GM12878 (cell line): ENCODE measurements at regions not wholly inside any gene's neighbourhood (a gene's known extent, or its start where the extent isn't known, plus 50 kb on each side); places are given as distances from the start of the nearest gene placed in this dataset.

Source experiments
- ATAC-seq: fragments of 200-7000 bp; cut with Tn5 transposase; 3 replicates; pipeline ENCODE4 v1.9.1; 2020; ENCODE audit warnings: mild to moderate bottlenecking, moderate library complexity
- BruUV-seq: library from RNA; stranded (reverse); fragments of 400-500 nt; replicated peaks from 2 replicates; lab custom pipeline; 2021; lab: Mats Ljungman, UMichigan
- CTCF ChIA-PET: fragments of 300-600 bp; sonication (Branson Sonifier 250); formaldehyde crosslinking; extraction: SDS; loops from one replicate; lab custom pipeline; 2021; ENCODE audit warnings: inconsistent platforms; lab: Yijun Ruan, JAX
- POLR2A ChIA-PET: fragments of 350-600 bp; formaldehyde crosslinking; extraction: SDS; loops from one replicate; lab custom pipeline; 2021; ENCODE audit warnings: inconsistent platforms; lab: Charles Lee
- RAD21 ChIA-PET: fragments of 300-600 bp; sonication (Branson Sonifier 250); formaldehyde crosslinking; loops from one replicate; lab custom pipeline; 2023; ENCODE audit warnings: antibody characterized with exemption; ENCODE audit not compliant: unreplicated experiment; lab: Charles Lee
- SMC1A ChIA-PET: fragments of 300-600 bp; sonication (Branson Sonifier 250); formaldehyde crosslinking; loops from one replicate; lab custom pipeline; 2023; ENCODE audit not compliant: unreplicated experiment, uncharacterized antibody; lab: Charles Lee
- DNase-seq: peaks from one replicate; pipeline ENCODE4 v3.0.0-alpha.2; 2011; ENCODE audit warnings: low read depth, low spot score
- FAIRE-seq: peaks from 3 replicates; lab custom pipeline; 2011; peaks lifted over from hg19 to GRCh38; lab: Jason Lieb, UNC
- H2AFZ ChIP-seq: 2 replicates; pipeline ENCODE4 v1.6.0; 2011; ENCODE audit warnings: low read depth, low read length, control low read depth; ENCODE audit not compliant: control insufficient read depth
- H3K27ac ChIP-seq: 2 replicates; pipeline ENCODE4 v1.5.1; 2011; ENCODE audit warnings: control low read depth; ENCODE audit not compliant: control insufficient read depth, insufficient read depth
- H3K27me3 ChIP-seq, 2 experiments: replicated peaks in 1 of 2; 2 replicates each; pipeline versions ENCODE4 v1.6.0 to v1.6.1; 2011; ENCODE audit warnings: low read length in 1 of 2; ENCODE audit not compliant: control insufficient read depth in 2 of 2, insufficient read depth in 2 of 2
- H3K36me3 ChIP-seq, 2 experiments: 2 replicates each; pipeline ENCODE4 v1.5.1; 2011; ENCODE audit warnings: low read length in 1 of 2; ENCODE audit not compliant: control insufficient read depth in 2 of 2, insufficient read depth in 2 of 2
- H3K4me1 ChIP-seq: 2 replicates; pipeline ENCODE4 v1.6.1; 2011; ENCODE audit warnings: mild to moderate bottlenecking, low read length, moderate library complexity, mixed read lengths; ENCODE audit not compliant: control insufficient read depth, insufficient read depth
- H3K4me2 ChIP-seq: 2 replicates; pipeline ENCODE4 v1.6.0; 2011; ENCODE audit warnings: control low read depth; ENCODE audit not compliant: control insufficient read depth, insufficient read depth
- H3K4me3 ChIP-seq: fragments of 200-600 bp; sonication (generic); 2 replicates; pipeline ENCODE4 v1.5.1; 2016
- H3K79me2 ChIP-seq: 2 replicates; pipeline ENCODE4 v1.6.0; 2011; ENCODE audit warnings: low read length; ENCODE audit not compliant: control insufficient read depth, insufficient read depth
- H3K9ac ChIP-seq: 2 replicates; pipeline ENCODE4 v1.8.0; 2011; ENCODE audit warnings: low read length, control low read depth, mixed read lengths; ENCODE audit not compliant: control insufficient read depth, insufficient read depth
- H3K9me3 ChIP-seq: replicated peaks from 3 replicates; pipeline ENCODE4 v1.5.1; 2011; ENCODE audit warnings: mild to moderate bottlenecking, low read length; ENCODE audit not compliant: control insufficient read depth, insufficient read depth
- H4K20me1 ChIP-seq: 2 replicates; pipeline ENCODE4 v1.6.0; 2011; ENCODE audit not compliant: control insufficient read depth, insufficient read depth
- CBX3 ChIP-seq: fragments of 200-600 bp; sonication (generic); IDR thresholded peaks from 2 replicates; pipeline ENCODE4 v1.6.1; 2016; ENCODE audit warnings: low read depth, borderline replicate concordance
- CHD1 ChIP-seq: IDR thresholded peaks from 2 replicates; pipeline ENCODE4 v1.6.1; 2012; ENCODE audit warnings: low read depth, low read length, improper control_type of control experiment
- EGR1 ChIP-seq, 2 experiments: IDR thresholded peaks; 1 replicate in 1 of 2; 2 replicates in 1 of 2; pipeline ENCODE4 v1.6.1; 2011 to 2012; ENCODE audit warnings: low read depth in 2 of 2, low read length in 2 of 2, borderline replicate concordance in 1 of 2, mild to moderate bottlenecking in 1 of 2, moderate library complexity in 1 of 2
- MXI1 ChIP-seq: fragments of 150-350 bp; IDR thresholded peaks from 2 replicates; pipeline ENCODE4 v1.6.1; 2011; ENCODE audit warnings: low read depth, mild to moderate bottlenecking, inconsistent platforms, low read length, improper control_type of control experiment
- NR2C1 ChIP-seq: fragments of 450-650 bp; IDR thresholded peaks from 2 replicates; pipeline ENCODE4 v1.6.1; 2017; ENCODE audit warnings: antibody characterized with exemption, mild to moderate bottlenecking, moderate library complexity
- POLR2A ChIP-seq: IDR thresholded peaks from 2 replicates; pipeline ENCODE4 v1.6.1; 2011; ENCODE audit warnings: low read depth, mild to moderate bottlenecking, low read length
- RELA ChIP-seq: fragments of 450-650 bp; IDR thresholded peaks from 2 replicates; pipeline ENCODE4 v1.8.0; 2014; ENCODE audit warnings: borderline replicate concordance; ENCODE audit not compliant: partially characterized antibody
- SMARCA5 ChIP-seq: fragments of 450-650 bp; IDR thresholded peaks from 2 replicates; pipeline ENCODE4 v1.6.1; 2017; ENCODE audit warnings: mild to moderate bottlenecking
- SRF ChIP-seq, 2 experiments: IDR thresholded peaks; 2 replicates each; pipeline ENCODE4 v1.6.1; 2011; ENCODE audit warnings: low read depth in 2 of 2, low read length in 2 of 2, mild to moderate bottlenecking in 1 of 2, moderate library complexity in 1 of 2
- STAT1 ChIP-seq: fragments of 450-650 bp; conservative IDR thresholded peaks from 2 replicates; pipeline ENCODE4 v1.6.1; 2014; ENCODE audit warnings: antibody characterized with exemption, mild to moderate bottlenecking
- TBL1XR1 ChIP-seq: IDR thresholded peaks from 2 replicates; pipeline ENCODE4 v1.6.1; 2012; ENCODE audit warnings: low read depth, low read length, improper control_type of control experiment
- YBX1 ChIP-seq: fragments of 450-650 bp; IDR thresholded peaks from 2 replicates; pipeline ENCODE4 v1.6.1; 2016; ENCODE audit warnings: antibody characterized with exemption
- ZNF622 ChIP-seq: fragments of 450-650 bp; IDR thresholded peaks from 2 replicates; pipeline ENCODE4 v1.6.1; 2017; ENCODE audit warnings: mild to moderate bottlenecking, inconsistent platforms
- ZZZ3 ChIP-seq: IDR thresholded peaks from 2 replicates; pipeline ENCODE4 v1.6.1; 2011; ENCODE audit warnings: low read depth; ENCODE audit not compliant: control insufficient read depth, insufficient read length
- WGBS: methylation state at CpG from one replicate; pipeline ENCODE4 v1.1.6; 2016; ENCODE audit warnings: low lambda C conversion rate; ENCODE audit not compliant: insufficient replicate concordance, insufficient coverage; ENCODE audit errors: missing lambda C conversion rate; 5-methylcytosine and 5-hydroxymethylcytosine counted together
- in situ Hi-C: fragments of 300-500 bp; cut with MboI; formaldehyde crosslinking; loops from 9 replicates; pipeline ENCODE4 v1.14.3; 2018; ENCODE audit warnings: mixed read lengths
- intact Hi-C: fragments of 100-400 bp; cut with micrococcal nuclease; formaldehyde crosslinking; loops from one replicate; pipeline ENCODE4 v1.14.2; 2022; ENCODE audit not compliant: unreplicated experiment
- TF ChIP-seq, protein P1 (sequence below): fragments of 450-650 bp; formaldehyde crosslinking; IDR thresholded peaks from 2 replicates; pipeline ENCODE4 v1.4.0; 2020; ENCODE audit warnings: mild to moderate bottlenecking, moderate library complexity
- TF ChIP-seq, protein P2 (sequence below): fragments of 450-650 bp; IDR thresholded peaks from 2 replicates; pipeline ENCODE4 v1.6.1; 2016; ENCODE audit warnings: mild to moderate bottlenecking

DNA sequence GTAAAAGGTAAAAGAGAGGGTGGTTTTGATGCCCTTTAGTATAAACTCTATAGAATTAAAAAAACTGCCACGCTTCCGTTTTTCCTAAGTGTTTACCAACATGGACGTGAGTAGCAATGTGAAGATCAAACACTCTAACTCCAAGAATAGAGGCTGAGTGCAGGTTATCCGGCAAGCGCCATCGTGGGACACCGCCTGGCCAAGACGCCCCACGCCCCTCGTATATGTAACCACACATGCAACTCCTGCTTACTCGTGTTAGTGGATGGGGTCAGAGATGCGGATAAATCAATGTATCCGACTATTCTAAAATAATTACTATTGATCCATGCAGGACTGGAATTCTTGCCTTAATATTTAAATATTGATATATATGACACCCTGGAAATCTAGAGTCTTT, 741.3 kb downstream of the GALR1 start:
- H3K4me1 ChIP-seq = no peaks in the 10 kb centered on the region
- ChIA-PET RAD21 (no interaction called here), SMC1A (no interaction called here), POLR2A (no interaction called here), CTCF (interaction anchor here (1.1 kb wide), 1 partner anchor 14 kb away, joined by 3 read pairs; no protein-coding TSS in a partner anchor)
- no peak overlapping the region for H3K4me2 ChIP-seq
- no peak overlapping the region for H3K4me3 ChIP-seq
- in situ Hi-C loops = no loop called here
- no peaks in the 10 kb centered on the region for H3K36me3 ChIP-seq
- BruUV-seq = no TSS peak
- no peaks in the 10 kb centered on the region for H3K79me2 ChIP-seq
- DNase-seq (no peak), FAIRE-seq (no peak), ATAC-seq (no peak)
- intact Hi-C loops = no loop called here
- no peak overlapping the region for H2AFZ ChIP-seq
- TF ChIP-seq SMARCA5 (no peak), SRF (IDR thresholded peaks at IDR 0.05; ENCODE audit: low read depth in 2 of 2, low read length in 2 of 2) (no peak), RELA (no peak), ZNF622 (no peak), STAT1 (no peak), NR2C1 (no peak), ZZZ3 (no peak), CHD1 (no peak), TBL1XR1 (no peak), CBX3 (no peak)
- H3K9ac ChIP-seq = no peak overlapping the region
- no peaks in the 10 kb centered on the region; the same call in 2 of the 3 replicates for H3K9me3 ChIP-seq
- H3K27me3 ChIP-seq = no peaks in the 10 kb centered on the region
- H3K27ac ChIP-seq = no peak overlapping the region
- H4K20me1 ChIP-seq = no peaks in the 10 kb centered on the region
- 67% methylated on average over 13 of the region's 13 CpGs for WGBS

DNA sequence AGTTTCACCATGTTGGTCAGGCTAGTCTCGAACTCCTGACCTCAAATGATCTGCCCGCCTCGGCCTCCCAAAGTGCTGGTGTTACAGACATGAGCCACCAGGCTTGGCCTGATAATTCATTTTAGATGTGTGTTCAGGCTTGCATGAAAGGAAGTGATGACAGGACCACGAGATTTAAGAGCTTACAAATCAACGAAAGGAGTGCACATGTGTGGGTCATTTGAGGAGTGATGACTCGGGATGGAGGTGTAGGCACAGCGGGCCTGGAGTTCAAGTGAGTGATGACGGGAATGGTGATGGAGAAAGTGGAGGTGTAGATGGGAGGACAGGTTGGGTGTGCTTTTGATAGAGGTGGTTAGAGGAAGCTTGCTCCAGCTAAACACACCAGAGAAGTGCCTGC, 742.4 kb downstream of the GALR1 start:
- H3K4me2 ChIP-seq = no peak overlapping the region
- no peak for ATAC-seq
- TF ChIP-seq NR2C1 (no peak), YBX1 (no peak), MXI1 (no peak), EGR1 (IDR thresholded peaks at IDR 0.05; ENCODE audit: borderline replicate concordance in 1 of 2, low read depth in 2 of 2, low read length in 2 of 2) (no peak), POLR2A (no peak)
- TF ChIP-seq, protein P1, sequence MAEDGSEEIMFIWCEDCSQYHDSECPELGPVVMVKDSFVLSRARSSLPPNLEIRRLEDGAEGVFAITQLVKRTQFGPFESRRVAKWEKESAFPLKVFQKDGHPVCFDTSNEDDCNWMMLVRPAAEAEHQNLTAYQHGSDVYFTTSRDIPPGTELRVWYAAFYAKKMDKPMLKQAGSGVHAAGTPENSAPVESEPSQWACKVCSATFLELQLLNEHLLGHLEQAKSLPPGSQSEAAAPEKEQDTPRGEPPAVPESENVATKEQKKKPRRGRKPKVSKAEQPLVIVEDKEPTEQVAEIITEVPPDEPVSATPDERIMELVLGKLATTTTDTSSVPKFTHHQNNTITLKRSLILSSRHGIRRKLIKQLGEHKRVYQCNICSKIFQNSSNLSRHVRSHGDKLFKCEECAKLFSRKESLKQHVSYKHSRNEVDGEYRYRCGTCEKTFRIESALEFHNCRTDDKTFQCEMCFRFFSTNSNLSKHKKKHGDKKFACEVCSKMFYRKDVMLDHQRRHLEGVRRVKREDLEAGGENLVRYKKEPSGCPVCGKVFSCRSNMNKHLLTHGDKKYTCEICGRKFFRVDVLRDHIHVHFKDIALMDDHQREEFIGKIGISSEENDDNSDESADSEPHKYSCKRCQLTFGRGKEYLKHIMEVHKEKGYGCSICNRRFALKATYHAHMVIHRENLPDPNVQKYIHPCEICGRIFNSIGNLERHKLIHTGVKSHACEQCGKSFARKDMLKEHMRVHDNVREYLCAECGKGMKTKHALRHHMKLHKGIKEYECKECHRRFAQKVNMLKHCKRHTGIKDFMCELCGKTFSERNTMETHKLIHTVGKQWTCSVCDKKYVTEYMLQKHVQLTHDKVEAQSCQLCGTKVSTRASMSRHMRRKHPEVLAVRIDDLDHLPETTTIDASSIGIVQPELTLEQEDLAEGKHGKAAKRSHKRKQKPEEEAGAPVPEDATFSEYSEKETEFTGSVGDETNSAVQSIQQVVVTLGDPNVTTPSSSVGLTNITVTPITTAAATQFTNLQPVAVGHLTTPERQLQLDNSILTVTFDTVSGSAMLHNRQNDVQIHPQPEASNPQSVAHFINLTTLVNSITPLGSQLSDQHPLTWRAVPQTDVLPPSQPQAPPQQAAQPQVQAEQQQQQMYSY (CRISPR knock-in tag) = no peak
- TF ChIP-seq, protein P2, sequence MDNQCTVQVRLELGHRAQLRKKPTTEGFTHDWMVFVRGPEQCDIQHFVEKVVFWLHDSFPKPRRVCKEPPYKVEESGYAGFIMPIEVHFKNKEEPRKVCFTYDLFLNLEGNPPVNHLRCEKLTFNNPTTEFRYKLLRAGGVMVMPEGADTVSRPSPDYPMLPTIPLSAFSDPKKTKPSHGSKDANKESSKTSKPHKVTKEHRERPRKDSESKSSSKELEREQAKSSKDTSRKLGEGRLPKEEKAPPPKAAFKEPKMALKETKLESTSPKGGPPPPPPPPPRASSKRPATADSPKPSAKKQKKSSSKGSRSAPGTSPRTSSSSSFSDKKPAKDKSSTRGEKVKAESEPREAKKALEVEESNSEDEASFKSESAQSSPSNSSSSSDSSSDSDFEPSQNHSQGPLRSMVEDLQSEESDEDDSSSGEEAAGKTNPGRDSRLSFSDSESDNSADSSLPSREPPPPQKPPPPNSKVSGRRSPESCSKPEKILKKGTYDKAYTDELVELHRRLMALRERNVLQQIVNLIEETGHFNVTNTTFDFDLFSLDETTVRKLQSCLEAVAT = no peak

More for the DNA sequence above, 742.4 kb downstream of the GALR1 start:
- no TSS peak for BruUV-seq
- RAD21 ChIA-PET = no interaction called here
- Histone ChIP-seq H3K27me3 (no peaks in the 10 kb centered on the region), H2AFZ (no peak overlapping the region), H4K20me1 (no peaks in the 10 kb centered on the region), H3K36me3 (no peaks in the 10 kb centered on the region), H3K27ac (no peak overlapping the region), H3K4me3 (no peak overlapping the region), H3K9me3 (no peaks in the 10 kb centered on the region; the same call in 2 of the 3 replicates), H3K79me2 (no peaks in the 10 kb centered on the region), H3K4me1 (no peaks in the 10 kb centered on the region), H3K9ac (no peak overlapping the region)
- CTCF ChIA-PET = interaction anchor here (1.1 kb wide), 1 partner anchor 13 kb away, joined by 3 read pairs; no protein-coding TSS in a partner anchor
- no peak for DNase-seq
- WGBS = 37% methylated on average over 8 of the region's 8 CpGs
- intact Hi-C loops (no loop called here), in situ Hi-C loops (no loop called here)
- no peak for FAIRE-seq
- SMC1A ChIA-PET = no interaction called here
- POLR2A ChIA-PET = no interaction called here
